ENCODE measurements at regions not wholly inside any gene's neighbourhood (a gene's known extent, or its start where the extent isn't known, plus 50 kb on each side); places are given as distances from the start of the nearest gene placed in this dataset.

DNA sequence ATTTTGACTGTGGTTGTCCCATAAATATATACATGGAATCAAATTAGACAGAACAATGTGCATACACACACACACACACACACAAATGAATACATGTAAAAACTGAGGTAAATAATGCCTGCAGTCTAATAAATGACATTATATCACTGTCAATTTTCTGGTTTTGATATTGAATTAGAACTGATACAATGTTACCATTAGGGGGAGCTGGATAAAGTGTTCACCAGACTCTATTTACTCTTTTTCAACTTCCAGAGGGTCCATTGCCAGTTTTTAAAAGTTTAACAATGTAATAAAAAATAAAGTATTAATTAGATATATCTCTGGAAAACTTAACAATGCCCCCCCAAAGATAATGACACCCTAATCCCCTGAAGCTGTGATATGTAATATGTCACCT is 1666.8 kb upstream of the TMEFF2 start:
- in situ Hi-C loops (cut with MboI; ENCODE audit: low sequenced_read_pairs in 4 of 4) = no loop called here

DNA sequence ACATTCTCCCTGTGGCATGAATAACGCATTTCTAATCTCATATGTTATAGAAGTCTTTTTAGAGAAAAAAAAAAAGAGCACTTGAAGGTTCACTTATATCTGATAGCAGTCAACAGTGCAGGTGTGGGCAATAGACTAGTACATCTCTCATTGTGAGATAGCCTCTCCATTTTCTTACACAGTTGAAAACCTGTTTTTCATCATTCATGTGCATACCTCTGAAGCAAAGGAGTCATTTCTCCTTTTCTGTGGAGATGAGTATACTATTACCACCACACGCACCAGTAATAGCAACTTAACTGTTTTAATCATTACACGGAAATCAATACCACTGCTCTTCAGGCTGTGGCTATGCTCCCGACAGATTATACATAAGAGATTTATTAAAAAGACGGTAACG is 1653.3 kb upstream of the TMEFF2 start:
- Histone ChIP-seq H3K9me3 (no peaks in the 10 kb centered on the region), H3K36me3 (no peaks in the 10 kb centered on the region), H3K27me3 (no peaks in the 10 kb centered on the region), H3K4me1 (no peaks in the 10 kb centered on the region), H3K27ac (no peak overlapping the region), H3K4me3 (no peak overlapping the region)
- in situ Hi-C loops (cut with MboI; ENCODE audit: low sequenced_read_pairs in 4 of 4) (no loop called here), intact Hi-C loops (cut with DNase I; ENCODE audit: low total_unique reads) (no loop called here)
- no peak for ATAC-seq
- no peak for TF ChIP-seq CTCF (IDR thresholded peaks at IDR 0.05 in 4 of 5, conservative IDR thresholded peaks at IDR 0.05 in 1 of 5)
- no peak for TF ChIP-seq POLR2A (IDR thresholded peaks at IDR 0.05)
- no peak for DNase-seq

More for the DNA sequence above, 1666.8 kb upstream of the TMEFF2 start:
- Histone ChIP-seq H3K4me1 (no peaks in the 10 kb centered on the region), H3K9me3 (no peaks in the 10 kb centered on the region), H3K4me3 (no peak overlapping the region), H3K27ac (no peak overlapping the region), H3K36me3 (no peaks in the 10 kb centered on the region), H3K27me3 (no peaks in the 10 kb centered on the region)
- no peak for DNase-seq
- no peak for ATAC-seq
- intact Hi-C loops (cut with DNase I; ENCODE audit: low total_unique reads) = no loop called here
- no peak for TF ChIP-seq CTCF (IDR thresholded peaks at IDR 0.05 in 4 of 5, conservative IDR thresholded peaks at IDR 0.05 in 1 of 5)
- TF ChIP-seq POLR2A (IDR thresholded peaks at IDR 0.05) = no peak

DNA sequence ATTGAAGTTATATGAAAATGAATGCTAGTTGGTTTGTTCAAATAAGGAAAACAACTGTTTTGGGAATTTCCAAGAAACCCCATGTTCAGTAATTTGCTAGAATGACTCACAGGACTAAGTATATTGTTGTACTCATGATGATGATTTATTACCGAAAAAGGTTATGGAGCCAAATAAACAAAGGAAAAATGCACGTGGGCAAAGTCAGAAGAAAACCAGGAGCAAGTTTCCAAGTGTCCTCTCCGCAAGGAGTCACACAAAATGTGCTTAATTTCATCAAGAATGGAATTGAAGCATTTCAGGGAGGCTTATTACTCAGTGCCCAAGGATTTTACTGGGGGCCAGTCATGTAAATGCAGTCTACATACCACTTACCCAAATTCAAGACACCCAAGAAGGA is 1652.4 kb upstream of the TMEFF2 start:
- no peak for TF ChIP-seq CTCF (IDR thresholded peaks at IDR 0.05 in 4 of 5, conservative IDR thresholded peaks at IDR 0.05 in 1 of 5)
- no peak for TF ChIP-seq POLR2A (IDR thresholded peaks at IDR 0.05)
- Histone ChIP-seq H3K4me3 (no peak overlapping the region), H3K27ac (no peak overlapping the region), H3K27me3 (no peaks in the 10 kb centered on the region), H3K4me1 (no peaks in the 10 kb centered on the region), H3K36me3 (no peaks in the 10 kb centered on the region), H3K9me3 (no peaks in the 10 kb centered on the region)
- intact Hi-C loops (cut with DNase I; ENCODE audit: low total_unique reads) (no loop called here), in situ Hi-C loops (cut with MboI; ENCODE audit: low sequenced_read_pairs in 4 of 4) (no loop called here)
- DNase-seq (no peak), ATAC-seq (no peak)

DNA sequence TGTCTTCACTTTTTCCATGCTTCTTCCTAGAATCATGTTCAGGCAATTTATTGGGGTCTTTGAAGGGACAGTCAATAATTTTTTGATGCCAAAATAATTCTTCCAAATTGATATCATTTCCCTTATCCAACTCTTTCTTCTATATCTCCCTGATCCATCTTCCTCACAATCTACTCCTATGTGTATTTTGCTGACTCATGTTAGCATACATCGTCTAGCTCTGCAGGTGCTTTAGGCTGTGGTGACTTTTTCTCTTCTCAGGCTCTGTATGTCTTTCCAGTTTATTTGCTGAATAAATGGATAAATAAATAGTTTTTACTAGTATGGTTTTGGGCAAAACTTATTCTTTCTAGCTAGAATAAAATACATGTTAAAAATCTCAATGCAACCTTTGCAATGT is 1650.9 kb upstream of the TMEFF2 start:
- intact Hi-C loops (cut with DNase I; ENCODE audit: low total_unique reads) (no loop called here), in situ Hi-C loops (cut with MboI; ENCODE audit: low sequenced_read_pairs in 4 of 4) (no loop called here)
- Histone ChIP-seq H3K4me1 (no peaks in the 10 kb centered on the region), H3K4me3 (no peak overlapping the region), H3K9me3 (no peaks in the 10 kb centered on the region), H3K27ac (no peak overlapping the region), H3K36me3 (no peaks in the 10 kb centered on the region), H3K27me3 (no peaks in the 10 kb centered on the region)
- DNase-seq = no peak
- no peak for ATAC-seq
- TF ChIP-seq POLR2A (IDR thresholded peaks at IDR 0.05) = no peak
- no peak for TF ChIP-seq CTCF (IDR thresholded peaks at IDR 0.05 in 4 of 5, conservative IDR thresholded peaks at IDR 0.05 in 1 of 5)

DNA sequence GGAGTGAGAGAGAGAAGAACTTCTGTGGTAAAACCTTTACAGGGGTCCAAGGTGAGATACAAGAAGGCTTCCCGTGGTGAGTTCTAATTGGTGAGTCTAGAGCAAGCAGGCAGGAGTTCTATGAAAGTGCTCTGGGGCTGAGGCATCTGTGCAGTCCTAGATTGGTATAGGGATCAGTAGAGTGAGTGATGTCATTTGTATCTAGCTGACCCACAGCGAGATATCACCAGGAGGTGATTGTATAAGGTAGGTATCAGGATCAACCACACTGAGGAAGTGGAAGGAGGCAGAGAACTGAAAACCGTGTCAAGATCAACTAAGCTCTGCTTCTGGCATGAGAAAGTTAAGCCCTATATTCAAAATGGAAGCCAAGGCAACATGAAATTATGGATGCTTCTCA is 1648.9 kb upstream of the TMEFF2 start:
- in situ Hi-C loops (cut with MboI; ENCODE audit: low sequenced_read_pairs in 4 of 4) (no loop called here), intact Hi-C loops (cut with DNase I; ENCODE audit: low total_unique reads) (no loop called here)
- no peaks in the 10 kb centered on the region for H3K4me1 ChIP-seq
- TF ChIP-seq POLR2A (IDR thresholded peaks at IDR 0.05) (no peak), CTCF (IDR thresholded peaks at IDR 0.05 in 4 of 5, conservative IDR thresholded peaks at IDR 0.05 in 1 of 5) (no peak)
- DNase-seq (no peak), ATAC-seq (no peak)
- H3K27ac ChIP-seq = no peak overlapping the region
- no peaks in the 10 kb centered on the region for H3K36me3 ChIP-seq
- no peak overlapping the region for H3K4me3 ChIP-seq
- no peaks in the 10 kb centered on the region for H3K9me3 ChIP-seq
- no peaks in the 10 kb centered on the region for H3K27me3 ChIP-seq
